GM23338 (cell line): ENCODE measurements at regions not wholly inside any gene's neighbourhood (a gene's known extent, or its start where the extent isn't known, plus 50 kb on each side); places are given as distances from the start of the nearest gene placed in this dataset.

ENCODE experiments used
- ATAC-seq: fragments of 200-7000 bp; cut with Tn5 transposase; 3 replicates; pipeline ENCODE4 v1.9.1; 2020
- DNase-seq: peaks from one replicate; pipeline ENCODE4 v3.0.0-alpha.2; 2015; ENCODE audit warnings: low spot score
- H2AFZ ChIP-seq: fragments of 200-600 bp; sonication (generic); 2 replicates; pipeline ENCODE4 v1.8.0; 2016; ENCODE audit warnings: antibody characterized with exemption, mild to moderate bottlenecking, moderate library complexity
- H3F3A ChIP-seq: fragments of 200-600 bp; sonication (generic); replicated peaks from 2 replicates; pipeline ENCODE4 v1.8.0; 2017; ENCODE audit warnings: antibody characterized with exemption, mixed run types, low read depth
- H3K27ac ChIP-seq: fragments of 200-600 bp; sonication (generic); 2 replicates; pipeline ENCODE4 v1.6.1; 2016; ENCODE audit warnings: low read depth
- H3K27me3 ChIP-seq: fragments of 200-600 bp; sonication (generic); 2 replicates; pipeline ENCODE4 v1.8.0; 2016; ENCODE audit warnings: mild to moderate bottlenecking, mixed run types, moderate library complexity; ENCODE audit not compliant: insufficient read depth
- H3K36me3 ChIP-seq: fragments of 200-600 bp; sonication (generic); 2 replicates; pipeline ENCODE4 v1.8.0; 2016; ENCODE audit warnings: mild to moderate bottlenecking; ENCODE audit not compliant: insufficient read depth
- H3K4me1 ChIP-seq: fragments of 200-600 bp; sonication (generic); 2 replicates; pipeline ENCODE4 v1.8.0; 2016; ENCODE audit warnings: mild to moderate bottlenecking, moderate library complexity; ENCODE audit not compliant: insufficient read depth
- H3K4me2 ChIP-seq: fragments of 200-600 bp; sonication (generic); 2 replicates; pipeline ENCODE4 v1.7.1; 2017; ENCODE audit warnings: mixed run types
- H3K4me3 ChIP-seq: fragments of 200-600 bp; sonication (generic); 2 replicates; pipeline ENCODE4 v1.6.1; 2016; ENCODE audit warnings: mixed run types
- H3K79me2 ChIP-seq: fragments of 200-600 bp; sonication (generic); replicated peaks from 2 replicates; pipeline ENCODE4 v1.8.0; 2017; ENCODE audit warnings: mild to moderate bottlenecking; ENCODE audit not compliant: insufficient read depth
- H3K9me2 ChIP-seq: fragments of 200-600 bp; sonication (generic); 2 replicates; pipeline ENCODE4 v1.8.0; 2017; ENCODE audit not compliant: insufficient read depth
- H4K20me1 ChIP-seq: fragments of 200-600 bp; sonication (generic); replicated peaks from 2 replicates; pipeline ENCODE4 v1.8.0; 2017; ENCODE audit warnings: mild to moderate bottlenecking; ENCODE audit not compliant: insufficient read depth
- H3K27ac Mint-ChIP-seq: 2 replicates; pipeline ENCODE4 v1.8.0; 2020; ENCODE audit warnings: inconsistent platforms, mild to moderate bottlenecking, moderate library complexity, mixed read lengths
- H3K27me3 Mint-ChIP-seq: 3 replicates; pipeline ENCODE4 v1.8.0; 2022; ENCODE audit warnings: low read depth, mild to moderate bottlenecking, moderate library complexity, mixed read lengths, inconsistent platforms; ENCODE audit not compliant: insufficient read depth, poor library complexity
- H3K36me3 Mint-ChIP-seq: 3 replicates; pipeline ENCODE4 v1.8.0; 2021; ENCODE audit warnings: low read depth, mild to moderate bottlenecking, inconsistent platforms, moderate library complexity, mixed read lengths
- H3K4me1 Mint-ChIP-seq: 3 replicates; pipeline ENCODE4 v1.8.0; 2020; ENCODE audit warnings: mild to moderate bottlenecking, inconsistent platforms, mixed read lengths
- H3K4me3 Mint-ChIP-seq: 3 replicates; pipeline ENCODE4 v1.8.0; 2021; ENCODE audit warnings: moderate library complexity, mild to moderate bottlenecking, inconsistent platforms, mixed read lengths
- H3K9me3 Mint-ChIP-seq: 3 replicates; pipeline ENCODE4 v1.8.0; 2020; ENCODE audit warnings: moderate library complexity, mild to moderate bottlenecking, inconsistent platforms, mixed read lengths
- ETS1 ChIP-seq: IDR thresholded peaks from 2 replicates; pipeline ENCODE4 v1.6.1; 2016; ENCODE audit warnings: antibody characterized with exemption
- EZH2 ChIP-seq: fragments of 200-600 bp; sonication (generic); IDR thresholded peaks from one replicate; pipeline ENCODE4 v1.8.0; 2017; ENCODE audit warnings: antibody characterized with exemption, mild to moderate bottlenecking, low read depth; ENCODE audit not compliant: unreplicated experiment
- POLR2AphosphoS5 ChIP-seq: IDR thresholded peaks from 2 replicates; pipeline ENCODE4 v1.6.1; 2016; ENCODE audit warnings: antibody characterized with exemption, low read depth
- REST ChIP-seq: IDR thresholded peaks from one replicate; pipeline ENCODE4 v1.6.1; 2018; ENCODE audit warnings: antibody characterized with exemption; ENCODE audit not compliant: unreplicated experiment
- STAT1 ChIP-seq: IDR thresholded peaks from one replicate; pipeline ENCODE4 v1.6.1; 2016; ENCODE audit warnings: antibody characterized with exemption; ENCODE audit not compliant: unreplicated experiment
- ZNF114 ChIP-seq: fragments of 250-450 bp; sonication (Bioruptor Pico); IDR thresholded peaks from 2 replicates; pipeline ENCODE4 v1.5.0; 2020; ENCODE audit warnings: mild to moderate bottlenecking, moderate library complexity
- ZNF462 ChIP-seq: fragments of 250-450 bp; sonication (Bioruptor Pico); IDR thresholded peaks from 2 replicates; pipeline ENCODE4 v1.5.0; 2020; ENCODE audit warnings: mild to moderate bottlenecking, moderate library complexity

DNA sequence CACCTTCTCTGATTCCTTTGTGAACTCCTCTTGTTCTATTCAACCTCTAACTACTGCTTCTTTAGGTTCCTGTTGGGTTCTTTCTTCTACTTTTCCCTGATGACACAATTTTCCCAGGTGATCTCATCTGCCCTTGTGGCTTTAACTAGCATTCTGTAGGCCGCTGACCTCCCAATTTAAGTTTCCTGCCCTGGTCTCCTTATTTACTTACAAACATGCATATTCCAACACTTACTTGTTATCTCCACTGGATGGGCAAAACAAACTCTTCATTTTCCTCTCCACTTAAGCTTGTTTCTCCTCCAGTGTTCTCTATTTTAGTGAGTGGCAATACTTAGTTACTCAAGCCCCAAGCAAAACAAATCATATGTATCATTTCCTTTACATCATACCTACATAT is 734.5 kb downstream of the METTL15 start:
- peaks cover 3% of the 10 kb centered on the region; the same call in 2 of the 3 replicates for H3K9me3 Mint-ChIP-seq
- no peaks in the 10 kb centered on the region for H3K27me3 ChIP-seq
- no peak overlapping the region for H3K27ac ChIP-seq
- no peaks in the 10 kb centered on the region for H3K79me2 ChIP-seq
- H3K4me3 Mint-ChIP-seq = no peak overlapping the region
- H4K20me1 ChIP-seq = no peaks in the 10 kb centered on the region
- ATAC-seq = no peak
- no peaks in the 10 kb centered on the region for H3K4me1 ChIP-seq
- peaks cover 2% of the 10 kb centered on the region for H3K27me3 Mint-ChIP-seq
- H3K36me3 Mint-ChIP-seq = peaks cover 6% of the 10 kb centered on the region
- no peak overlapping the region for H3K27ac Mint-ChIP-seq
- TF ChIP-seq ETS1 = no peak
- TF ChIP-seq STAT1 = no peak
- no peak for TF ChIP-seq ZNF462
- no peak for TF ChIP-seq POLR2AphosphoS5
- TF ChIP-seq ZNF114 = no peak
- no peak for TF ChIP-seq EZH2
- no peak for TF ChIP-seq REST
- H3K9me2 ChIP-seq = peaks cover 9% of the 10 kb centered on the region; the same call in 1 of the 2 replicates
- DNase-seq = no peak
- no peaks in the 10 kb centered on the region for H3K4me1 Mint-ChIP-seq
- no peaks in the 10 kb centered on the region for H3K36me3 ChIP-seq
- no peak overlapping the region for H3K4me3 ChIP-seq
- H2AFZ ChIP-seq = no peak overlapping the region
- H3K4me2 ChIP-seq = no peak overlapping the region
- H3F3A ChIP-seq = no peaks in the 10 kb centered on the region
